HEK293T (cell line): ENCODE measurements at regions not wholly inside any gene's neighbourhood (a gene's known extent, or its start where the extent isn't known, plus 50 kb on each side); places are given as distances from the start of the nearest gene placed in this dataset.

Source experiments
- CTCF ChIA-PET: fragments of 350-600 bp; formaldehyde crosslinking; extraction: SDS; loops from one replicate; lab custom pipeline; 2021; ENCODE audit warnings: antibody characterized with exemption, inconsistent platforms; lab: Yijun Ruan, JAX
- POLR2A ChIA-PET: fragments of 350-600 bp; formaldehyde crosslinking; extraction: SDS; loops from one replicate; lab custom pipeline; 2020; ENCODE audit warnings: antibody characterized with exemption, inconsistent platforms; lab: Yijun Ruan, JAX
- DNase-seq: peaks from one replicate; pipeline ENCODE4 v3.0.0; 2012; ENCODE audit warnings: mixed read lengths; ENCODE audit errors: extremely low spot score
- ARNT ChIP-seq: fragments of 450-650 bp; IDR thresholded peaks from 2 replicates; pipeline ENCODE4 v1.6.1; 2017; ENCODE audit warnings: mild to moderate bottlenecking
- BHLHE40 ChIP-seq: fragments of 450-650 bp; IDR thresholded peaks from 2 replicates; pipeline ENCODE4 v1.6.1; 2016; ENCODE audit warnings: mild to moderate bottlenecking, moderate library complexity, borderline replicate concordance
- CTBP1 ChIP-seq: fragments of 450-650 bp; IDR thresholded peaks from 2 replicates; pipeline ENCODE4 v1.6.1; 2016; ENCODE audit warnings: borderline replicate concordance
- ELF4 ChIP-seq: fragments of 450-650 bp; IDR thresholded peaks from 2 replicates; pipeline ENCODE4 v1.6.1; 2017; ENCODE audit warnings: antibody characterized with exemption
- FOXA1 ChIP-seq: fragments of 450-650 bp; IDR thresholded peaks from 2 replicates; pipeline ENCODE4 v1.6.1; 2016; ENCODE audit warnings: mild to moderate bottlenecking
- FOXK2 ChIP-seq: fragments of 450-650 bp; IDR thresholded peaks from 2 replicates; pipeline ENCODE4 v1.6.1; 2016; ENCODE audit warnings: mild to moderate bottlenecking
- FOXM1 ChIP-seq: fragments of 450-650 bp; IDR thresholded peaks from 2 replicates; pipeline ENCODE4 v1.6.1; 2017; ENCODE audit warnings: mild to moderate bottlenecking, borderline replicate concordance
- HDGF ChIP-seq: fragments of 450-650 bp; IDR thresholded peaks from 2 replicates; pipeline ENCODE4 v1.6.1; 2017; ENCODE audit warnings: antibody characterized with exemption, borderline replicate concordance
- L3MBTL2 ChIP-seq: fragments of 450-650 bp; conservative IDR thresholded peaks from 2 replicates; pipeline ENCODE4 v1.6.1; 2016; ENCODE audit warnings: mild to moderate bottlenecking
- LEF1 ChIP-seq: fragments of 450-650 bp; IDR thresholded peaks from 2 replicates; pipeline ENCODE4 v1.6.1; 2017; ENCODE audit warnings: mild to moderate bottlenecking, borderline replicate concordance
- NFRKB ChIP-seq: fragments of 450-650 bp; IDR thresholded peaks from 2 replicates; pipeline ENCODE4 v1.6.1; 2016; ENCODE audit warnings: mild to moderate bottlenecking, moderate library complexity
- SP1 ChIP-seq: fragments of 450-650 bp; IDR thresholded peaks from 2 replicates; pipeline ENCODE4 v1.6.1; 2017
- SUZ12 ChIP-seq: fragments of 450-650 bp; IDR thresholded peaks from 2 replicates; pipeline ENCODE4 v1.6.1; 2016; ENCODE audit warnings: mild to moderate bottlenecking
- TARDBP ChIP-seq: fragments of 450-650 bp; IDR thresholded peaks from 2 replicates; pipeline ENCODE4 v1.6.1; 2016
- ZNF384 ChIP-seq: fragments of 450-650 bp; IDR thresholded peaks from 2 replicates; pipeline ENCODE4 v1.6.1; 2016
- TF ChIP-seq, protein P1 (sequence below): fragments of 450-650 bp; IDR thresholded peaks from 2 replicates; pipeline ENCODE4 v1.6.1; 2016

- no peak for DNase-seq
- TF ChIP-seq, protein P1, sequence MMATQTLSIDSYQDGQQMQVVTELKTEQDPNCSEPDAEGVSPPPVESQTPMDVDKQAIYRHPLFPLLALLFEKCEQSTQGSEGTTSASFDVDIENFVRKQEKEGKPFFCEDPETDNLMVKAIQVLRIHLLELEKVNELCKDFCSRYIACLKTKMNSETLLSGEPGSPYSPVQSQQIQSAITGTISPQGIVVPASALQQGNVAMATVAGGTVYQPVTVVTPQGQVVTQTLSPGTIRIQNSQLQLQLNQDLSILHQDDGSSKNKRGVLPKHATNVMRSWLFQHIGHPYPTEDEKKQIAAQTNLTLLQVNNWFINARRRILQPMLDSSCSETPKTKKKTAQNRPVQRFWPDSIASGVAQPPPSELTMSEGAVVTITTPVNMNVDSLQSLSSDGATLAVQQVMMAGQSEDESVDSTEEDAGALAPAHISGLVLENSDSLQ = peak; percentile 63
- TF ChIP-seq CTBP1 = no peak
- ChIA-PET POLR2A (no interaction called here), CTCF (no interaction called here)
These were observed 337.9 kb downstream of the TBX15 start for GRCh38 chr1:118650107-118650807.

- ChIA-PET CTCF (interaction anchor here (0.7 kb wide), 1 partner anchor 56 kb away, joined by 3 read pairs; no protein-coding TSS in a partner anchor), POLR2A (no interaction called here)
- TF ChIP-seq NFRKB = no peak
- TF ChIP-seq, protein P1 = no peak
- no peak for TF ChIP-seq L3MBTL2
- TF ChIP-seq LEF1 = no peak
- TF ChIP-seq SUZ12 = no peak
- no peak for TF ChIP-seq SP1
- no peak for TF ChIP-seq ELF4
- TF ChIP-seq TARDBP = no peak
- TF ChIP-seq ZNF384 = no peak
- TF ChIP-seq FOXM1 = no peak
- TF ChIP-seq ARNT = no peak
- no peak for TF ChIP-seq BHLHE40
- TF ChIP-seq FOXK2 = no peak
- TF ChIP-seq CTBP1 = no peak
- no peak for TF ChIP-seq HDGF
- no peak for TF ChIP-seq FOXA1
- DNase-seq = no peak
These were observed 338.6 kb downstream of the TBX15 start for GRCh38 chr1:118649369-118650106.

DNA sequence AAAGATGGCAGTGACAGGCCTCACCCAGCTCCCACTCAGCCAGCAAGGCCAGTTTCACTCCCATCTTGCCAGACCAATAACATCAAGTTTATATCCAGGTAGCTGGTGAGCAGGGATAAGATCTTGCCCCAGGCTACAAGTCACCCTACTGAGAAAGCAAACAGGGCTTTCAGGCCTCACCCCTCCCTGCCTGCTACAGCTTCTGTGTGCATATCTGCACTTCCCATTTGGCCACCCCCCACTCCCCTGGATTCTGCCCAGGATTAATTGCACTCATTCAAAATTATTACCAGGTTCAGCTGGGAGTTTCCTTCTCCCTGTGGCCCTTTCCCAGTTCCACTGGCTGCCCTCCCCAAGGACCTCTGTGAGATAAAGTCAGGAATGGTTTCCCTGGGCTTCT is 352.1 kb downstream of the TBX15 start:
- no peak for DNase-seq
- ChIA-PET CTCF (no interaction called here), POLR2A (no interaction called here)
- TF ChIP-seq, protein P1 = no peak
- no peak for TF ChIP-seq TARDBP
- TF ChIP-seq BHLHE40 = no peak
- no peak for TF ChIP-seq FOXK2
- TF ChIP-seq ELF4 = no peak
- TF ChIP-seq ARNT = no peak
- no peak for TF ChIP-seq NFRKB
- no peak for TF ChIP-seq FOXM1
- TF ChIP-seq SUZ12 = no peak
- TF ChIP-seq CTBP1 = no peak
- no peak for TF ChIP-seq L3MBTL2
- no peak for TF ChIP-seq FOXA1
- TF ChIP-seq LEF1 = no peak
- no peak for TF ChIP-seq SP1

DNA sequence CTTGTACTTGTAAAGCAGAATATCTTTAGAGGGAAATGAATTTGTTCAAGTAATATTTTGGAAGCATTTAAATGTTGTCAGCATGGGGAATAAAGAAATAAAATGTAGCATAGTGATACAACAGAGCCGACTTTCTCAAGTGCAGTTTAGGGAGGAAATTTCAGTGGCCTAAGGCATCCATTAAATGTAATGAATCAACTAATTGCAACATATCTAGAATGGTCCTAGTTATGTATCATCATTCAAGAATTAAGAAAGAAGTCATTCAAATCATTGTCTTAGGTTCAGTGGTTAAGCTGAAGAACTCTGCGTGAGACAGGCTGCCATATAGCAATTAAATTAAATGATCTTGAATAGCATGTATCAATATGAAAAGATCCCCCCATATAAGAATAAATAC is 360.7 kb downstream of the TBX15 start:
- ChIA-PET CTCF (no interaction called here), POLR2A (no interaction called here)
- DNase-seq = no peak
- TF ChIP-seq SUZ12 (no peak), FOXK2 (no peak)
- TF ChIP-seq, protein P1 = no peak

DNA sequence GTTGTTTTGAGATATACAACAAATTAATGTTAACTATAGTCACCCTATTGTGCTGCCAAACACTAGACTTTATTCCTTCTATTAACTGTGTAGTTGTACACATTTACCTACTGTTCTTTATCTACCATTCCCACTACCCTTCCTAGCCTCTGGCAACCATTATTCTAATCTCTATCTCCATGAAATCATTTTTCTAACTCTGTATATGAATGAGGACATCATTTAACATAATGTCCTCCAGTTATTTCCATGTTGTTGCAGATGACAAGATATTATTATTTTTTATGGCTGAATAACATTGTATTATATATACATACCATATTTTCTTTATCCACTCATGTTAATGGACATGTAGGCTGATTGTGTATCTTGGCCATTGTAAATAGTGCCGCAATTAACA is 366.3 kb downstream of the TBX15 start:
- ChIA-PET CTCF (no interaction called here), POLR2A (no interaction called here)
- no peak for DNase-seq
- TF ChIP-seq SUZ12 = no peak
- TF ChIP-seq ELF4 = no peak
- TF ChIP-seq CTBP1 = no peak
- TF ChIP-seq SP1 = no peak
- no peak for TF ChIP-seq HDGF
- TF ChIP-seq FOXA1 = no peak
- TF ChIP-seq, protein P1 = no peak
- TF ChIP-seq BHLHE40 = no peak
- TF ChIP-seq ARNT = no peak
- TF ChIP-seq L3MBTL2 = no peak
